ENCODE measurements at regions not wholly inside any gene's neighbourhood (a gene's known extent, or its start where the extent isn't known, plus 50 kb on each side); places are given as distances from the start of the nearest gene placed in this dataset.
"Not testable (repeated sequence)": the region's sequence is repeated elsewhere in the genome, so short reads cannot be mapped to it uniquely, and the experiment has no call there.

DNA sequence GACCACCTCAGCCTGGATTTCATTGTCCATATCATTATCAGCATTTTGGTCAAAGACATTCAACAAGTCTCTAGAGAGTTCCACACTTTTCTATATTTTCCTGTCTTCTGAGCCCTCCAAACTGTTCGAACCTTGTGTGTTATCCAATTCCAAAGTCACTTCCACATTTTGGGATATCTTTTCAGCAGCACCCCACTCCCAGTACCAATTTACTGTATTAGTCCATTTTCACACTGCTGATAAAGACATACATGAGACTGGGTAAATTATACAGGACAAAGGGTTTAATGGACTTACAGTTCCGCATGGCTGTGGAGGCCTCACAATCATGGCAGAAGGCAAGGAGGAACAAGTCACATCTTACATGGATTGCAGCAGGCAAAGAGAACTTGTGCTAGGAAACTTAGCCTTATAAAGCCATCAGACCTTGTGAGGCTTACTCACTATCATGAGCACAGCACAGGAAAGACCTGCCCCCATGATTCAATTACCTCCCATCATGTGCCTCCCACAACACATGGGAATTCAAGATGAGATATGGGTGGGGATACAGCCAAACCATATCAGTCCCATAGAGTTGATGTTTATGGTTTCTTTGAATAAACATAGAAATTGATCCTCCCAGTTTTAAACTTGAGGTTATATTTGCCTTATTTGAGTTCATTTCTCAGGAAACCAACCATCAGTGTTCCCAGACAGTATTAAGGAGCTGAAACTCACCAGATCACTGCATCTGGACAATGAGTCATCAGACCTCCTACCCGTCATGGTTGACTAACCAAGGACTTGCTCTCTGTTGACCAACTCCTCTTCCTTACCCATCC is 322.7 kb upstream of the DUSP10 start:
- DNase-seq (ENCODE audit: low spot score) = no peak

DNA sequence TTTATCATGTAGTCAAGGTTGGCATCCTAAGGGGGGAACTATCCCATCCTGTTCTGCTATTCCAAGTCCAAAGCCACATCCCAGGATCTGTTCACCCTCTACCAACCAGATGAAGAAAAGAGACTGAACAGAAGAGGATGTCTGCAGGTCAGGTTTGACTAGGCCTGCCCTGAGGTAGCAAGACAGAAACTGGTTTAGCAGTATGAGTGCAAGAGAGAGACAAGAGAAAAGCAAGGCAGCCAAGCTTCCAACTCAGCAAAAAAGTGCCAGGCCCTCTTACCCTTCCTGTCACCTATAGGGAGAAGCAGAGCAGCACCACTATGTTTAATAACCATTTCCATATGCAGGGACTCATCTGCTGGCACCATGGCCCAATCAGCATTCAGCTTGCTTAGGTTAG is 320.8 kb upstream of the DUSP10 start:
- DNase-seq (ENCODE audit: low spot score) = no peak

DNA sequence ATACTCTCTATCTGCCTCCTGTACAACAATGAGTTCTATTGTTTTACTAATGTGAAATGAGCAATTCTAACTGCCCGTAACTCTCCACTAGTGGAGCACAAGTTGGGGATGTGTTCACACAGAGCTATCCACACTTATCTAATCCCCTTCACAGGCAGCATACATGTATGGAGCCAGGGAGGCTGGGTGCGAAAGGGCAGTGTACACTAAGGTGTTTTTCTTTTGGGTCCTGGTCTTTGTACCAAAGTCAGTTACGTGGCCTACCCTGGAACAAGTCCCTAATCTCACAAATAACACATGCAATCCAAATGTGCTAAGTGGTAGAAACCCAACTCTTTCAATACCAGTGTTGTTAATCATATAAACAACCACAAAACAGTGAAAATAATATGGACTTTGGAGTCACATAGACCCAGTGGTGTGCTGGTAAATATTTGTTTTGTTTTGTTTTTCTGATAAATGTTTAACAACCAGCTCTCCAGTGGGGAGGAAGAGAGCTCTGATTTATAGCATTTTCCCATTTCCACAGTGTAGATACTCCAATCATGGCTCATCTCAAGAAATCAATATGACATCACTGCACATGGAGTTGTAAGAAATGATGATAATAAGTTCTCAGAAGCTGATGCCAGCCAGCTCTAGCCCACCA is 319.9 kb upstream of the DUSP10 start:
- DNase-seq (ENCODE audit: low spot score) = no peak

DNA sequence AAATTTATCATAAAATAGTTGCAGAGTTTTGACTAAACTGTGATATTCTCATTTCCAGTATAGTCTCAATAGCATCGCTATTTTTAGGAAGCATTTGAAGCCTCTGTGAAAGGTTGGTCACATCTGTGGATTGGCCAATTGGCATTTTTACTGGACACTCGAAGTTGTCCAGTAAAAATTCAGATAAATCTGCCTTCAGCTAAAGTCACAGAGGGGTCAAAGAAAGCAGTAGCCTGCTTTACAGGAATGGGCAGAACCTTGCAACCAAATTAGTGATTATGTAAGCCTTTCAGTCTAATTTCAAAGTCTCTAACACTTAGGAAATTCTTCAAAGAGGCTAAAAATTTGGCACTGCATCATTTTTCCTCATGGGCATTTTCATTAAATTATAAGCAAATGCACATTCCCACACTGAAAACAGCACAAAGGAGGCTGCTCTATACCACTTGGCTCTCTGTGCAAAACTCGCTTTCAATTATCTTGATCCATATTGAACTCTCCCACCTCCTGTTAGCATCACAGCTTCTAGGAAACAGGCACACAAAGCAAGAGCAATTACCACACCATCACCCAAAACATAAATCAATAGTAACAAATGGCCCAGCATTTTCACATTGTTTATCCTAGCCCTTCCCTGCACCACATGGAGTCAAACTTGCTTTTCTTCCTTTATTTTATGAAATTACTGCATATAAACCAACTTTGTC is 318.5 kb upstream of the DUSP10 start:
- DNase-seq (ENCODE audit: low spot score) = no peak

DNA sequence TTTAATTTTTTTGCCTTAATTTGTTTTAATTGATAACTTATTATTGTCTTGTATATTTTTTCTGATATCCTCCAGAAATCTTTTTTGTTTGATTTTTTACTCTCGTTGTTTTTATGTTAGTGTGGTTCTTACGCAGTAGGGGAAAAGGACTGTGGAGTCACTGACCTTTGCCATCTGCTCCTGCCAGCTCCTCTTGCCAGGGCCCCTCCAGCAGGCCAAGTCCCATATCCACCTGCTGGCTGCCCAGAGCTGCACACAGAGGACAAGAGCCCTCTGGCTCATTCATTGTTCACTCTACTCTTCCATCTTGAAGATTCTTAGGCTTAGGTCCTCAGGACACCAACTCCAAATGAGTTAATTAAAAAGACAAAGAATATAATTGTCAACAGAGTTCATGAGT is 316.4 kb upstream of the DUSP10 start:
- DNase-seq (ENCODE audit: low spot score) = no peak

DNA sequence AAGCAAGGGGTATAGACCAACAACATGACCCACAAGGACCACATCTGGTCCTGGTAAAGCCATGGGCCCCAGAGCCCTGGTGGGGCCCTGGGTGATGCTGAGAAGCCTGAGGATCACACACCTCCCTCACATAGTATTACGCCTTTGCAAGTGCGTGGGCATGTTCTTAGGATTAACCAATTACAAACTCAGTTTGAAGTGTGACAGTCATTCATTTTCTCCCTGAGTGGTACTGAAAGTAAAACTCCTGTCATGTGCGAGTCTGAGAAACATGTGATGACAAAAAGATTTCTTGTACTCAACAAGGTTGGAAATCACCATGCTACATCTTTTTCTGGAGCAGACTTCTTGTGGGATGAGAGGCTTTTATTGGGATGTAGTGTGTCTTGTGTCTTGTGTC is 315.3 kb upstream of the DUSP10 start:
- DNase-seq (ENCODE audit: low spot score) = no peak

DNA sequence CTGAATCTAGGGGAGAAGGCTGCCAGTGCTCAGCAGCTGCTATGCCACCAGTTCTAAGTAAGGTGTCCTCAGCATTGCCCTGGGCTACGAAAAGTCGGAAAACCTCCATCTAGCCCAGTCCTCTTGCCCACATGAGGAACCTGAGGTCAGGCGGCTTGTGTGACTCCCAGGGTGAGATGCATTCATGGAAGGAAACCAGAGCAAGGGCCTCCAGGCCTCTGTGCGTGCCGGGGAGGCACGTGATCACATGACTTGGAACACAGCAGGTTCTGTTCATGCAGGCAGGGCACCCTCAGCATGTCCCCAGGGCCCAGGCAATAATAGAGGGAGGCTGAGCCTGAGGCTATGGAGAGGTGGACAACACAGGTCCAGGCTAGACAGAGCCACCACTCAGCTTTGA is 312.5 kb upstream of the DUSP10 start:
- no peak for DNase-seq (ENCODE audit: low spot score)

DNA sequence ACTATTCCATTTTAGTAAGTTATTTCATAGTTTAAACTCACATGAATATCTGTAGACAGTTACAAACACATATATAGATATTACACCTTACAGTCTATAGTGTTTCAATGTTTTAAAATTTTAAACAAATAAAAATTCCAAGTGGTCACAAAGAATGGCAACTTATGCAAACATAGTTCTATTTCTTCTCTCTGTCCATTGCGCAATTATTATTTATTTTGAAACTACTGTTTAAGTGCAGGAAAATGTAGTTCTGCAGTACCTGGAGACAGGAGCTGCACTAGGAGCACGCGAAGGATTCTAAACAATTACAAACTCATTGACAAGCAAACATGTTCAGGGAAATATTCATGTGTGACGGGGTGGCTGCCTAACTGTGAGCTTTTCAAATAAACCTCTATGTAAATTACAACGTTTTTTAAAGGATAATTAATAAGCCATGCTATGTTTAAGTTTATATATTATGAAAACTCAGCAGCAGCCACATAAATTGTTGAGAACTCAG is 312.0 kb upstream of the DUSP10 start:
- no peak for DNase-seq (ENCODE audit: low spot score)

DNA sequence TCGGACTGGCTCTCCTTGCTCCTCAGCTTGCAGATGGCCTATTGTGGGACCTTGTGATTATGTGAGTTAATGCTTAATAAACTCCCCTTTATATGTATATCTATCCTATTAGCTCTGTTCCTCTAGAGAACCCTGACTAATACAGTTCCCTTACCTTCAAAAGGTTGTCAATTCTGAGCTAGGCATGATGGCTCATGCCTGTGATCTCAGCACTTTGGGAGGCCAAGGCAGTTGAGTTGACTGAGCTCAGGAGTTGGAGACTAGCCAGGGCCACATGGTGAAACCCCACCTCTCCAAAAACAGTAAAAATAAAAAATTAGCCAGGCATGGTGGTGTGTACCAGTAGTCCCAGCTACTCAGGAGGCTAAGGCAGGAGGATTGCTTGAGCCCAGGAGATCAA is 309.4 kb upstream of the DUSP10 start:
- peak; percentile 23 for DNase-seq (ENCODE audit: low spot score)

DNA sequence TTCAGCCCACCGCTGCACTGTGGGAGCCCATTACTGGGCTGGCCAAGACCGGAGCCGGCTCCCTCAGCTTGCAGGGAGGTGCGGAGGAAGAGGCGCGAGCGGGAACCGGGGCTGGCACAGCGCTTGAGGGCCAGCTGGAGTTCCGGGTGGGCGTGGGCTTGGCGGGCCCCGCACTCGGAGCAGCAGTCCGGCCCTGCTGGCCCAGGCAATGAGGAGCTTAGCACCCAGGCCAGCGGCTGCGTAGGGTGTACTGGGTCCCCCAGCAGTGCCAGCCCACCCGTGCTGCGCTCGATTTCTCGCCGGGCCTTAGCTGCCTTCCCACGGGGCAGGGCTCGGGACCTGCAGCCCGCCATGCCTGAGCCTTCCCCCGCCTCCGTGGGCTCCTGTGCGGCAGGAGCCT is 307.8 kb upstream of the DUSP10 start:
- not testable (repeated sequence) for DNase-seq (ENCODE audit: low spot score)

DNA sequence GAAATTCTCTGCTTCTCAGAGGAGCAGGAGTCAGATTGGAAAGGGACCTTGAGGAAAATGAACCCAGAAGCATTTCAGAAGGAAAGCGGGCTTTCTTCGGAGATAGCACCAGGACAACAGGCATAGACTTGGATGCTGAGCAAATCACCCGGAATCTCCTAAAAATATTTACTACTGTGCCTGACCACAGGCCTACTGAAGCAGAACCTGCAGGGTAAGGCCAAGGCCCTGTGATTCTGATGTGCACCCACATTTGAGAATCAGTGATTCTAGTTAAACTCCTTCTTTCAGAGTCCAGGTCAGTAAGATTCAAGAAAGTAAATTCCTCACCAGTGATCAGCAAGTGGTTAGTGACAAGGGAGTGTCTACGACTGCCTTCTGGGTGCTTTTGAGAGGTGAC is 307.3 kb upstream of the DUSP10 start:
- no peak for DNase-seq (ENCODE audit: low spot score)

DNA sequence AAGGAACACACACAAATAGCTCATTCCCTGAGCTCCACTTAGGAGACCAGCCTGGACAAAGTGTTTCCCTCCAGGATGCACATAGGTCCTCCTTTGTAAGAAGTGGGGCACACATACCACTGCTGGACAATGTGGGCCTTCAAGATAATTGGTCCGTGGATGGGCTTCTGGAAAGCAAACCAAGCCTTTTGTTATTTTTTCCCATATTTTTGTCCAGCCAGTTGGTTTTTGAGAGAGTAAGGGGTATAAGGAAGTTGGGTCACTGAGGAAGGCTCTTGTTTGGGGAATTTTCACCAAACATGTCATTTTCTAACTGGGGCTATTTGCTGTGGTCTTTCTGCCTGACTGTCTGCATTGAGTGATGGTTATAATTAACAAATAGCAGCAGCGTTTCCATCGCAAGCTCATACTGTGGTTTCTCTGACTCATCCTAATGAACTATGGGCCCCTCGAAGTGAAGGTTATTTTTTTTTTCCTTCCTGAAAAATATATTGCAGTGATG is 306.3 kb upstream of the DUSP10 start:
- no peak for DNase-seq (ENCODE audit: low spot score)

DNA sequence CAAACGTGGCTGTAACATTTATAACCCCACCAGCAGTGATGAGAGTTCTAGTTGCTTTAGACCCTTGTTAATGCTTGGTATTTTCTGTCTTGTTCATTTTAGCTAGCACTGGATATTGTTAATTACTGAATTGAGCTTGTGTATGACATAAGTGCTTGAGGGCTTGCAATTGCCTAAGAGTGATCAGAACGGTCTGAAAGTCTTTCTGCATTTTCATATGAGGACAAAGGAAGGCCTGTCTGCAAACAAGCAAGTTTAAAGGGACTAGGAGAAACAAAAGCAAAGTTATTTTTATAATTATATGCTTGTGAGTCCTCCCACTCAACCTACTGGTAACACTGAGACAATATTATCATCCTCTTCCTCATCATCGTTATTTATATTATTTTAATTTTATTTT is 305.5 kb upstream of the DUSP10 start:
- no peak for DNase-seq (ENCODE audit: low spot score)

DNA sequence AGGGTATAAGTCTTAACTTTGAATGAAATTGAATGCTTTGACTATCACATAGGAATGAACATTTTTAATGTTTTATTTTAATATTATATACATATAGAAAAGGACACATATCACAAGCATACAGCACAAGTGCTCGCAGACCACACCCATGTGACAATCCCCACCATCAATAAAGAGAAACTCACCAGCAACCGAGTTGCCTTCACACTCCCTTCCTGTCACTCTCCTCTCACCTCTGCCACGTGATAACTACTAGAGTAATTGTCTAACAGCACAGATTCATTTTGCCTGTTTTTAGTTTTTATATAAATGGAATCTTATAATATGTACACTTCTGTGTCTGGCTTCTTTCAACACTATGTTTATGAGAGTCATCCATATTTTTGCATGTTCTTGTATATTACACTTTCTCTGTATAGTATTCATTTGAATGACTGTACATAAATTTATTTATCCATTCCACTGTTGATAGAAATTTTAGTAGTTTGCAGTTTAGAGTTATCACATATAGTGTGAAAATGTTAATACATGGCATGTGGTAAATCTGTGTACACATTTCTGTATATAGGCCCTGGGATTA is 304.9 kb upstream of the DUSP10 start:
- DNase-seq (ENCODE audit: low spot score) = no peak

DNA sequence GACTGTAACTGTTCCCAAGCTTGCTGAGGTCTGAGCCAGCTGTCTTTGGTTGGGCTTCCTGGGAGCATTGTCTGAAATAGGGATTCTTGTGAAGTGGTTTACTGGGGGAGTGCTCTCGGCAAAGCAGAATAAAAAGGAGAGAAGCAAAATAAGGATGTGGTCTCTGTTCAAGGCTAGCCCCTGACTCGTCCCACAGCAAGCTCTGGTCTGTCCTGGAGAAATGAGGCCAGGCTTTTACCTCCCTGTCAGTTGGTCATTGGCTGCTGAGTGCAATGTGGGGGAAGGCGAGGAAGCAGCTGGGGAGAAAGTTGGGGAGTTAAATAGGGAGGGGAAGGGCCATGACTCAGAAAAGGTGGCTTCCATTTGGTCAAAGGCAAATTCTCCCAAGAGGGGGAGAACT is 303.9 kb upstream of the DUSP10 start:
- DNase-seq (ENCODE audit: low spot score) = no peak

DNA sequence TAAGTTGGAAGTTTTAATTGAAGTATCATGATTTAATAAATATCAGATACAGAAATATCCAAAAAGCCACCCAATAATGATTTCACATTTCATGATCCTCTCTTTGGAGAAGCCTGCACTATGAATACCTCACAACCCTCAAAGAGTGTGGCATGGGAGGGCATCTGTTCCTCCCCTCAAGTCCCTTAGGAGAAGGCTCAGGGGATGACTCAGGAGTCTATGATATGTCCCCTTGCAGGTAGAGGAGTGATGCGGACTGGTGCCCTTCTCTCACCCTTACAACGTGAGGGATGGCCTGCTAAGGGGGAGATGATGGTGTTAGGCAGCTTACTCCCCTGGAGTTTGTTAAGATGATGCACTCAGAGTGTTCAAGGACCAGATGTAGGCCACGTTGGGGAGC is 303.3 kb upstream of the DUSP10 start:
- no peak for DNase-seq (ENCODE audit: low spot score)

DNA sequence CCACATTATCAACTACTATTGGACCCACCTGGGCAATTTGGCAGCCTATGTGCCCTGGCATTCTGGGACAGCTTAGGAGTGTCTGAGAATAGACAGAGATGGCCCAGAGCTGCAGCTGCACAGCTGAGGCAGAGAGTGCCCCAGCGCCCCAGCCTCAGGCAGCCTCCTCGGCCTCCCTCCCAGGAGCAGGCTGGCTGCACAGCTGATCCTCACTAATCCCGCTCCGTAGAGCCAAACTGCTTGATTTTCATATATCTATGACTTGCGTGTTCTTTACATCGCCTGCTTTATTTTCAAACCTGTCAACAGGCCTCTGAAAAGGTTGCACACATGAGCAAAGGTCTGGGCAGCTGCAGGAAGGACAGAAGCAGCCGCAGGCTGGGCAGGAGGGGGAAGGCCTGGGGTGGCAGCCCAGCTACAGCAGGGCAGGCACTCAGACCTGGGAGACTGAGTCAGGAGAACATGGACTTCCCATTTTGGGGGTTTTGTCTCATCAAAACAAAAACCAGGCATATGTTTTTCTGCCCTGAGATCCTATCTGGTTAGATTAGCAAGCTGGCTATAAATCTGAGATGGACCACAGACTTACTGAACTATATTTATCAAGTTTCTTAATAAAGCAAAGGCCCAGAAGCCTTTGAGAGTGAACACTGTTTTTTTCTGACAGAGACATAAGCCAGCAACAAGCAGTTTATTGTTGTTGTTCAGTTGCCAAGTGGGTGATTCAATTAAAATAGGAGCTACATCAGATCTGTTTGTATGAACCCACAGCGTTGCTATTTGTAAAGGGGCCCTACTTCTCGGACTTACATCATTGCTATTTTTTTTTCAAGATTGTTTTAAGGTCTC is 301.8 kb upstream of the DUSP10 start:
- no peak for DNase-seq (ENCODE audit: low spot score)

DNA sequence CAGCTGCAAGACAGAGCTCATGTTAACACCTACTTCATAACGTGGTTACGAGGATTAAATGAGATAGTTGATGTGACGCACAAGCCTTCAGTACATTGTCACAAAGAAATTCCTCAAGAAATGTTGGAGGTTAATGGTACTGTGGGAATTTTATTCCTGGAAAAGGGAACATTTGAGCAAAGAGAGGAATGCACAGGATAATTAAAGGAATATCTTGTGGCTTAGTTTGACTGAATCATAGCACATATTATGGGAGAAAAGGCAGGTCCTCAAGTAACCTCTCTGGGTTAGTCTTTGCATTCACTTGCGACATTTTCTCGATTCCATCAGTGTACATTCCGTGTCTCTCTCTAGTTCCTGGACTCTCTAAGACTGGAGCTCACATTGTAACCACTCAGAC is 300.2 kb upstream of the DUSP10 start:
- no peak for DNase-seq (ENCODE audit: low spot score)

DNA sequence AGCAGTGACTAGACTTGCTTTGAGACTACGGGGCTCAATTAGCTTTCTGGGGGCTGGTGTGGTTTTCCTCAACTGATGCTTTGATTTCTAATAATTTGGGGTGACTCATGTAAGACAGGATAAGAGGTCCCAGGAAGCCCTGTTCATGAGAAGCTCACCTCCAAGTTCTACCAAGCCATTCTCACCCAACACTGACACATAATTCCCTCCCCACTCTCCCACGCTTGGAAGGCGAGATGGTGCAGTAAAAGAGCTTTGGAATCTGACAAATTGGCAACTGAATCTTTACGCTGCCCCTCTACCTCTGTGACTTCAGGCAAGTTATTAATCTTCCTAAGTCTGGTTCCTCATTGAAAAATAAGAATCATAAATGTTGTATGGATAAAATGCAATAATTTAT is 299.1 kb upstream of the DUSP10 start:
- DNase-seq (ENCODE audit: low spot score) = no peak

DNA sequence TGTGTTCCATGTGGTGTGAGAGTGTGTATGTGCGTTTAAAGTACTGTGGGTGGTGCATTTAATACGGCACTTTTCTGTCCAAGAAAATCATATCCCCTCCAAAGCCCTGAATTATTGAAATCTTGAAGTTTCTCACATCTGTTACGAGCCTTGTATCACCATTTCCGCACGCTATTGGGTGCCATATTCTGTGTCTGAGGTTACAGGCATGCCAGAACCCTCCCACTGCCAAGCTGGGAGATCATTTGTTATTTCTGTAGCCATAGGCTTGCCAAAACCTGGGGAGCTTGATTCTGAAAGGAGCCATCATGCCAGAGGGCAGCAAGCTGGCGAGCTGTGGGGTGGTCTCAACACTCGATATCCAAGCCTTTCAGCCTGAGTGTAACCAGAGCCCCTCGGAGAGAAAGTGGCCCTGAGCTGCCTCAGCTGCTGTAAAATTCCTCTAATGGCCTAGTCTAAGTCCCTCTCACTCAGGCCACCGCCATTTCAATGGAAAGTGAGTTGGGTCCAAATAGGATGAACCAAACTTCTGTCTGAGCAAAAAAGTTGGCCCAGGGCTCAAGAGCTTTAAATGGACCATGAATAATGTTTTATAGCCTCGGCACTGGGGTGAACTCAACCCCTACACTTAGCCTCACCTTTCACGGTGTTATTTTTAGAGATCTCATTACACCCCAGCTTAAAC is 298.4 kb upstream of the DUSP10 start:
- DNase-seq (ENCODE audit: low spot score) = no peak

DNA sequence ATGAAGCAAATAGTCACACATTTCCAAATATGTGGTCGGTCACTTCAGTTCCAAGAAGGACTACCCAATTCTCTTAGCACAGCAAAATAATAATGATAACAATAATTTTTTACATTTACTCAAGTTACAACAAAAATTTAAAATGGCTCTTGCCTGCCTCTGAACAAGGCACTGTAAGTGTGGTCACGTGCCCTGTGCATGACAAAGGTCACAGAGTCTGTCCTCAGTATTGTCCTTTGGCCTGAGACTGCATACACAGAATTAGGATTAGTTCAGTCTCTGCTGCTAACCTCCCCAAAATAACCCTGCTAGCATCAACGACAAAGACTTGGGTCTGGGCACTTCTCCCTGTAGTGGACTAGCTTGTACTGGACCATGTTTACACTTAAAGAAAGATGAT is 297.1 kb upstream of the DUSP10 start:
- DNase-seq (ENCODE audit: low spot score) = no peak
